GM18868 (cell line): ENCODE measurements at regions not wholly inside any gene's neighbourhood (a gene's known extent, or its start where the extent isn't known, plus 50 kb on each side); places are given as distances from the start of the nearest gene placed in this dataset.
"Not testable (repeated sequence)": the region's sequence is repeated elsewhere in the genome, so short reads cannot be mapped to it uniquely, and the experiment has no call there.

Experiments used
- ATAC-seq: cut with Tn5 transposase; IDR thresholded peaks from one replicate; pipeline ENCODE4 v1.9.1; 2021; ENCODE audit warnings: mild to moderate bottlenecking, moderate library complexity; ENCODE audit not compliant: unreplicated experiment

- ATAC-seq: no peak
Observed at GRCh38 chr6:139529420-139529819, 155.0 kb upstream of the CITED2 start.

GRCh38 chr6:139528471-139528870 lies 154.0 kb upstream of the CITED2 start:
- no peak for ATAC-seq

GRCh38 chr6:139525415-139525814 lies 151.0 kb upstream of the CITED2 start:
- ATAC-seq: no peak

GRCh38 chr6:139523986-139524385 lies 149.5 kb upstream of the CITED2 start:
- ATAC-seq: no peak

- no peak for ATAC-seq
Observed at GRCh38 chr6:139522511-139523220, 148.2 kb upstream of the CITED2 start.

- ATAC-seq: no peak
Observed at GRCh38 chr6:139521338-139521737, 146.9 kb upstream of the CITED2 start.

GRCh38 chr6:139520321-139520768 lies 145.9 kb upstream of the CITED2 start:
- ATAC-seq: no peak

- no peak for ATAC-seq
Observed at GRCh38 chr6:139519571-139520031, 145.2 kb upstream of the CITED2 start.

- ATAC-seq: no peak
Observed at GRCh38 chr6:139519097-139519496, 144.6 kb upstream of the CITED2 start.

GRCh38 chr6:139518556-139519091 lies 144.2 kb upstream of the CITED2 start:
- ATAC-seq: no peak

- ATAC-seq: not testable (repeated sequence)
Observed at GRCh38 chr6:139517998-139518555, 143.6 kb upstream of the CITED2 start.

GRCh38 chr6:139515511-139515910 lies 141.1 kb upstream of the CITED2 start:
- peak; percentile 90 for ATAC-seq

- no peak for ATAC-seq
Observed at GRCh38 chr6:139514819-139515218, 140.4 kb upstream of the CITED2 start.

GRCh38 chr6:139510040-139510790 lies 135.8 kb upstream of the CITED2 start:
- ATAC-seq: no peak

- no peak for ATAC-seq
Observed at GRCh38 chr6:139509167-139509566, 134.7 kb upstream of the CITED2 start.

- no peak for ATAC-seq
Observed at GRCh38 chr6:139508576-139508975, 134.1 kb upstream of the CITED2 start.

- ATAC-seq: no peak
Observed at GRCh38 chr6:139508023-139508422, 133.6 kb upstream of the CITED2 start.

GRCh38 chr6:139500977-139501376 lies 126.5 kb upstream of the CITED2 start:
- no peak for ATAC-seq

- ATAC-seq: no peak
Observed at GRCh38 chr6:139498715-139499114, 124.3 kb upstream of the CITED2 start.

GRCh38 chr6:139497345-139497961 lies 123.0 kb upstream of the CITED2 start:
- no peak for ATAC-seq
